ENCODE measurements at regions not wholly inside any gene's neighbourhood (a gene's known extent, or its start where the extent isn't known, plus 50 kb on each side); places are given as distances from the start of the nearest gene placed in this dataset.

DNA sequence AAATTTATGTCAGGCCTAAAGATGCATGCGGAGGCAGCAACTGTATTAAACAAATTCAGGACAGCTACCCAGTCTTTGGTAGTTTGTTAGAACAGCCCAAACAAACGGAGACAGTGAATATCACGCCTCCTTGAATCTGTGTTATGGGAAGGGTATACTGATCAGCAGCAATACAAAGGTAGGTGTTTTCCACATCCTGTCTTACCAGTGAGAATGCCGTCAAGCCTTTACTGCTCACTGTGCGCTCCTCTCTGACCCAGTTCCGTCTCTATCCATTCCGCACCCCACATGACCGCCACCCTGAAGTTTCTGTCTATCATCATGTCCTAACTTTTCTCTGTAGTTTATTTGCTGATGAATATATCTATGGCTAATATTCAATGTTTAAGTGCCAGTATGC is 473.3 kb downstream of the LPIN1 start:
- H3K4me3 Mint-ChIP-seq: no peak overlapping the region
- no peaks in the 10 kb centered on the region for H3K4me1 Mint-ChIP-seq (ENCODE audit: unreplicated experiment)
- H3K9me3 Mint-ChIP-seq: peaks cover 11% of the 10 kb centered on the region
- TF ChIP-seq, protein P1, sequence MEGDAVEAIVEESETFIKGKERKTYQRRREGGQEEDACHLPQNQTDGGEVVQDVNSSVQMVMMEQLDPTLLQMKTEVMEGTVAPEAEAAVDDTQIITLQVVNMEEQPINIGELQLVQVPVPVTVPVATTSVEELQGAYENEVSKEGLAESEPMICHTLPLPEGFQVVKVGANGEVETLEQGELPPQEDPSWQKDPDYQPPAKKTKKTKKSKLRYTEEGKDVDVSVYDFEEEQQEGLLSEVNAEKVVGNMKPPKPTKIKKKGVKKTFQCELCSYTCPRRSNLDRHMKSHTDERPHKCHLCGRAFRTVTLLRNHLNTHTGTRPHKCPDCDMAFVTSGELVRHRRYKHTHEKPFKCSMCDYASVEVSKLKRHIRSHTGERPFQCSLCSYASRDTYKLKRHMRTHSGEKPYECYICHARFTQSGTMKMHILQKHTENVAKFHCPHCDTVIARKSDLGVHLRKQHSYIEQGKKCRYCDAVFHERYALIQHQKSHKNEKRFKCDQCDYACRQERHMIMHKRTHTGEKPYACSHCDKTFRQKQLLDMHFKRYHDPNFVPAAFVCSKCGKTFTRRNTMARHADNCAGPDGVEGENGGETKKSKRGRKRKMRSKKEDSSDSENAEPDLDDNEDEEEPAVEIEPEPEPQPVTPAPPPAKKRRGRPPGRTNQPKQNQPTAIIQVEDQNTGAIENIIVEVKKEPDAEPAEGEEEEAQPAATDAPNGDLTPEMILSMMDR (conservative IDR thresholded peaks at IDR 0.05): no peak
- DNase-seq (ENCODE audit: extremely low spot score, unreplicated experiment): no peak
- H3K27ac Mint-ChIP-seq: no peak overlapping the region
- H3K36me3 Mint-ChIP-seq: no peaks in the 10 kb centered on the region
- H3K27me3 Mint-ChIP-seq: no peaks in the 10 kb centered on the region

DNA sequence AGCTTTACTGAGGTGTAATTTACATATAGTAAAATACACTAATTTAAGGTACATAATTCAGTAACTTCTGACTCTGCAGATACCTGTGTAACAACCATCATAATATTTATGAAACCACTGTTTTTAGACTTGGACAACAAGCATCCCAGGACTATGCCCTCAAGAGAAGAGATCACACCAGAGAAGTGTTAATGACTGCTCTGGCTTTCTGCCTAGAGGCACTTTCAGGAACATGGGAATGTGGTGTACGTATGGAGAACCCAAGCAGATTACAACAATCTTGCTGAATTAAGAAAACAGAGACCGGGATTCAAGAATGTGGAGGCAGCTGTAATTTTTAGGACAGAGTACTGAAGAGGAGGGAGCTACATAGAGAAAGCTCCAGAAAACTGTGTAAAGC is 475.2 kb downstream of the LPIN1 start:
- TF ChIP-seq, protein P1 (conservative IDR thresholded peaks at IDR 0.05): no peak
- Mint-ChIP-seq H3K4me3 (no peak overlapping the region), H3K4me1 (ENCODE audit: unreplicated experiment) (no peaks in the 10 kb centered on the region), H3K27ac (no peak overlapping the region), H3K36me3 (no peaks in the 10 kb centered on the region), H3K27me3 (no peaks in the 10 kb centered on the region), H3K9me3 (peaks cover 15% of the 10 kb centered on the region)
- no peak for DNase-seq (ENCODE audit: extremely low spot score, unreplicated experiment)

DNA sequence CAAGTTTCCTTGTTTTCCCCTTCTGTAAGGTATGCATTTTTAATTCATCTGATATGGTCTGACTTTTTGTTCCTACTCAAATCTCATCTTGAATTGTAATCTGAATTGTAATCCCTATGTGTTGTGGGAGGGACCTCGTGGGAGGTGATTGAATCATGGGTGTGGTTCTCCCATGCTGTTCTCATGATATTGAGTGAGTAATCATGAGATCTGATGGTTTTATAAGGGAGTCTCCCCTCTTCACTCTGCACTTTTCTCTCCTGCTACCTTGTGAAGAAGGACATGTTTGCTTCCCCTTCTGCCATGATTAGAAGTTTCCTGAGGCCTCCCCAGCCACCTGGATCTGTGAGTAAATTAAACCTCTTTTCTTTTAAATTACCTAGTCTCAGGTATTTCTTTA is 476.1 kb downstream of the LPIN1 start:
- Mint-ChIP-seq H3K27ac (no peak overlapping the region), H3K4me1 (ENCODE audit: unreplicated experiment) (no peaks in the 10 kb centered on the region), H3K4me3 (no peak overlapping the region), H3K9me3 (peaks cover 15% of the 10 kb centered on the region), H3K27me3 (no peaks in the 10 kb centered on the region), H3K36me3 (no peaks in the 10 kb centered on the region)
- TF ChIP-seq, protein P1 (conservative IDR thresholded peaks at IDR 0.05): no peak
- DNase-seq (ENCODE audit: extremely low spot score, unreplicated experiment): no peak

DNA sequence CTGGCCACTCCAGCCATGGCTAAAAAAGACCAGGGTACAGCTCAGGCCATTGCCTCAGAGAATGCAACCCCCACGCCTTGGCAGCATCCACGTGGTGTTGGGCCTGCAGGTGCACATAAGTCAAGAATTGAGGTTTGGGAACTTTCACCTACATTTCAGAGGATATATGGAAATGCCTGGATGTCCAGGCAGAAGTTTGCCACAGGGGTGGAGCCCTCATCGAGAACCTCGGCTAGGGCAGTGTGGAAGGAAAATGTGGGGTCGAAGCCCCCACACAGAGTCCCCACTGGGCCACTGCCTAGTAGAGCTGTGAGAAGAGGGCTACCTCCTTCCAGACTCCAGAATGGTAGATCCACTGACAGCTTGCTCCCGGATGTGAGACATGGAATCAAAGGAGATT is 477.3 kb downstream of the LPIN1 start:
- Mint-ChIP-seq H3K36me3 (no peaks in the 10 kb centered on the region), H3K27ac (no peak overlapping the region), H3K4me1 (ENCODE audit: unreplicated experiment) (no peaks in the 10 kb centered on the region), H3K27me3 (peaks cover 3% of the 10 kb centered on the region), H3K4me3 (no peak overlapping the region), H3K9me3 (peaks cover 19% of the 10 kb centered on the region)
- DNase-seq (ENCODE audit: extremely low spot score, unreplicated experiment): no peak
- TF ChIP-seq, protein P1 (conservative IDR thresholded peaks at IDR 0.05): no peak

DNA sequence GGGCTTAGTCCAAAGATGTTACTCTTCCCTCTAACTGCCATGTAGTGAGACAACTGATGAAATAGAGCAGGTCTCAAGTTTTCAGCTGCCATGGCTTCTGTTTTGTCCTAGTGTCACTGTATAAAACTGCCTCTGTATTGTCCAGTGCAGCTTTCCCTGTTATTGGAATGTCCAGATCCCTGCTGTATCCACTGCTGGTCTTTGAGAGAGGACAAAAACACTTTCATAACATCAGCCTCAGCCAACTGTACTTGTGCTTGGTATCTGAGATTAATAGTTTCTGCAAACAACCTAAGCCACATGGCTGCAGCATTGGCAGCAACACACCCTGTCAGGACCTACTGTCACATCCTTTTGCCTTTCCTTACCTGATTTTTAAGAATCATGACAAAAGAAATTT is 480.2 kb downstream of the LPIN1 start:
- H3K27ac Mint-ChIP-seq: no peak overlapping the region
- H3K36me3 Mint-ChIP-seq: no peaks in the 10 kb centered on the region
- no peaks in the 10 kb centered on the region for H3K4me1 Mint-ChIP-seq (ENCODE audit: unreplicated experiment)
- TF ChIP-seq, protein P1 (conservative IDR thresholded peaks at IDR 0.05): no peak
- no peak for DNase-seq (ENCODE audit: extremely low spot score, unreplicated experiment)
- peaks cover 3% of the 10 kb centered on the region for H3K27me3 Mint-ChIP-seq
- peaks cover 20% of the 10 kb centered on the region for H3K9me3 Mint-ChIP-seq
- no peak overlapping the region for H3K4me3 Mint-ChIP-seq
